T-helper 22 cell (primary cell): ENCODE measurements at regions not wholly inside any gene's neighbourhood (a gene's known extent, or its start where the extent isn't known, plus 50 kb on each side); places are given as distances from the start of the nearest gene placed in this dataset.
"Not testable (repeated sequence)": the region's sequence is repeated elsewhere in the genome, so short reads cannot be mapped to it uniquely, and the experiment has no call there.

Source experiments
- DNase-seq: peaks from one replicate; pipeline ENCODE4 v3.0.0-alpha.2; 2020; ENCODE audit warnings: low read depth

DNA sequence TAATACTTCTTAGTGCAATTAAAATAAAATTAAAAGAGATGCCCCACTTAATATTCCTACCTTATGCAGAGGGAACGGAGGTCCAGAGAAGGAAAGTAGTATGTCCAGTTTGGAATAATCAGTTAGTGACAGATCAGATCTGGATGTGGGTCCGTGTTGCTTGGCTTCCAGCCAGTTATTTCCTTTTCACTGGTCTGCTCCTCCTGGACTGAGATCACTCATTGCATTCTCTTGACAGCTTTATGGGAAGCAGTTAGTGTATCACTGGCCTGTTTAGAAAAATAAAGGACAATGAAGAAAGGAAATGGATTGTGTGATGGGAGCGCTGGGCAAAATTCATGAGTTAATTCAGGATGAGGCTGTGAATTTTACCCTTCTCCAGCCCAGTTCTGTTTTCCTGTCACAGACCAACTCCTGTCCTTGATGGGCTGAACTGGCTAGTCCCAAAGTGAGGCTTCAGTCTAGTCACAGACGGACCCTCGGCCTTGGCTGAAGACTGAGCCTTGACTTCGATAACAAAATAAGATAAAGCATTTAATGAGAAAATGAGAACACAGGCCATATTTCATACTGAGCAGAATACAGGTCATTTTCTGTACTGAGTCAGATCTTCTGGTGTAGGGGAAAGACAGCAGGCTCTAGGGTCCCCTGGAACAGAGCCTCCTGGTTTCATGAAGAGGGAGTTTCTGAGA lies 85.2 kb upstream of the TRABD2B start:
- DNase-seq: no peak

DNA sequence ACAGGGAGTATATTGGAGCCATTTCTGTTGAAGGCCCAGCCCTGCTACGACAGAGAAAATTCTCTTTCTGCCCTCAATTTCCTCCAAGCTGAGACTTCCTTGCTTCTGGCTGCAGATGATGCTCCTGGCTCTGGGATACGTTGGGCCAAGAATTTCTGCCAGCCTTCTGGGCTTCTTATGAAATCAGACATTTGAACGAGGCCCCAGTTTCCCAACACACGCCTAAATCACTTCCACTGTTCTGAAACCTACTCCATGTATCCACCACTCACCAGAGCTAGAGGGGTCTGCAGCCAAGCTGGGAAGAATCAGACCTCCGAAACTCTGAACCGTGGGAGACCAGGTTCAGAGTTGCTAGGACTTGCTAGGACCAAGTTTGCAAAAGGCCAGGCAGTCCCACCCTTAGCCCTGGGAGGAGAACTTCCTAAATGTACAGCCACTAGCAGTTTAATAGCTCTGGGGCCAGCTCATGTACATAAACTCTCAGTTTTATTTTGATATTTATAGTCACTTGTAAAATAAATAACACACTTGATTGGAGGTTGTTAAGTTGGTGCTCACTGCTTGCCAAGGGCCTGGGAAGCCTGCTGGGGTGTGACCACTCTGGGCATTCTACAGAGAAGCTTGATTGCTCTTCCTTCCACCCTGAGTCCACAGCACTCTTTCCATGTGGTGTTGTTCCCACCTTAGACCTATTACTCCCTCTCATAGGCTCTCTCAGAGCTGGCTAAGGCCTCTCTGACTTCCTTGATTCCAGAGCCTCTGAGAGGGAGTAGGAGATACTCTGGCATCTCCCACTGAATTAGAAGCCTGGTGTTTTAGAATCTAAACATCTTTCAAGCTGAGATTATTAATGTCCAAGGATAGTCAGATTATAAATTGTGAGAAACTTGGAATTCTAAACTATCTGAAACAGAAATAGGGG lies 83.4 kb upstream of the TRABD2B start:
- DNase-seq: no peak

DNA sequence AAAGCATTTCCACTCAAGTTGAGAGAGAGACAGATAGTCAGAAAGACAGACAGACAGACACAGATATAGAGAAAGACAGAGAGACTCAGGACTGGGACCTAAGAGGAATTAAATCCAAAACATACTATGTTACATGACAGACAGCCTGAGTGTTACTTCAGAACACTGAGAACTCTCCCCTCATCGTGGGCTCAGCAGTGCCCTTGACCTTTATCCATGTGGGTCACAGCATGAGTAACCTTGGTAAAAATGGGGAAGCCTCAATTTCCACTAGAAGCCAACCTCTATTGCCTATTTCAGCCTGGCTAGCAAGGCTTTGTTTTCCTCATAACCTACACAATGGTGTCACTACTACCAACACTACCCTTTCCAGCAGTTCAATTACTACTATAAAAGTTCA lies 81.9 kb upstream of the TRABD2B start:
- DNase-seq: no peak

- no peak for DNase-seq
Measured at GRCh38 chr1:48077795-48078222, 80.6 kb upstream of the TRABD2B start.

DNA sequence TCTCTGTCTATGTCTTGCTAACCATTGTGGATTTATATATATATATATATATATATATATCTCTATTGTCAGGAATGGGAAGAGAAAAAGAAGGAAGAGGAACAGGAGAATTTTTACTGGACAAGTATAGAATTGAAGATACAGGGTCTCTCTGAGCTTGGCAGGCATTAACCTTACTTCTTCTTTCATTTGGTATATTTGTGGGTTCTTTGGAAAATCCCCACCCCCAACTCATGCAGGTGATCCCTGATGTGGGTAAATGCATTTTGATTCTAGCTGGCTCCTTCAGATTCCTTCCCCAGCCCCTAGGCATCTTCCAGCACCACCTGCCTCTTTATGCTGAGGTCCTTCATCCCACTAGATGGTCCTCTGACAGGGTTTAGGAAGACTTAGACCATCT lies 78.8 kb upstream of the TRABD2B start:
- DNase-seq: no peak

- DNase-seq: no peak
Measured at GRCh38 chr1:48073798-48074530, 76.8 kb upstream of the TRABD2B start.

DNA sequence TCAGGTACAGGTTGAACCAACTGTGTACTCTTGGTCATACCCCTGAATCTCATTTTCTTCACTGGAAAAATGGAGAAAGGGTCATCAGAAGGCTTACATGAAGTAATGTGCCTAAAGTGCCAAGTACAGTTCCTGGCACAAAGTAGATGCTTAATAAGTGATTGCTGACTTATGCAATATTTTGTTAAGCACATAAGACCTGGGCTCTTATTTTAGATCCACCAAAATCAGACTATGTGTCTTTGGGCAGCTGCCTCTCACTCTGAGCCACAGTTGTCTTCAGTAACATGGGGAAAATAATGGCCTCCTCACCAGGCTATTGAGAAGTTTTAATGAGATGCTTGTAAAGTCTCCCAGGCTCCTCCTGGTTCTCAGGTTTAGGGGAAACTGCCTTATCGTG lies 74.3 kb upstream of the TRABD2B start:
- no peak for DNase-seq

DNA sequence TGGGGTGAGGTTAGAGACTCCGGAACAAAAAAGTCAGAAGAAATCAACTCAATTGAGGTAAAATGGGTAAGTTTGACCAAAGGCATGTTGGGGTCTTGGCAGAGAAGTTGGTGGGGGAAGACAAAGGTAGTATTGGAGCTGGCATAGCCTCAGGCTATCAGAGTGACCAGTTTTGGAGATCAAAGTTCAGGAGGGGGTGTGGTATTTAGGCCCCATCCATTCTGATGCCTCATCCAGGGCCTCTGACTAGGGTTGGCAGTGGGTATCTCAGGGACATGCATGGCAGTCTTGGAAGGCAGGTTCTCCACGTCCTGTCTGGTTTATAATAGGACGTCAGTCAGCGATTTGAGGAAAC lies 73.2 kb upstream of the TRABD2B start:
- DNase-seq: no peak

- no peak for DNase-seq
Measured at GRCh38 chr1:48069662-48070395, 72.6 kb upstream of the TRABD2B start.

DNA sequence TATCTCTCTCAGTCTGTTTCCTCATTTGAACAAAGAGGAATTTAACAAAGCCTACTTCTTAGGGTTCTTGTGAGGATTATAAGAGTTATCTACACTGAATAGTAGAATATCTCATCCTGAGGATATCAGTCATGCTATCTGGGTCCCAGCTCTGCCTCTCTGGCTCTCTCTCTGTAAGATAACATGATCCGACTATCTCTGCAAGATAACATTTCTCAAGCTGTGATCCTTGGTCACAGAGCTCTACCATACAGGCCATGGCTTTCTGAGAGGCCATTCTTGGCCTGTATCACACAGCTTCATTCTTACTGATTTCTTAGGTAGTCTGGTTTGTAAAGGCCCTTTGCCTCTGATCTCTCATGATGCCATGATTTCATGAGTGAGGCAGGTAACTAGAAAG lies 71.0 kb upstream of the TRABD2B start:
- DNase-seq: no peak

GRCh38 chr1:48066936-48067335 lies 69.8 kb upstream of the TRABD2B start:
- no peak for DNase-seq

GRCh38 chr1:48064693-48065092 lies 67.5 kb upstream of the TRABD2B start:
- DNase-seq: not testable (repeated sequence)

DNA sequence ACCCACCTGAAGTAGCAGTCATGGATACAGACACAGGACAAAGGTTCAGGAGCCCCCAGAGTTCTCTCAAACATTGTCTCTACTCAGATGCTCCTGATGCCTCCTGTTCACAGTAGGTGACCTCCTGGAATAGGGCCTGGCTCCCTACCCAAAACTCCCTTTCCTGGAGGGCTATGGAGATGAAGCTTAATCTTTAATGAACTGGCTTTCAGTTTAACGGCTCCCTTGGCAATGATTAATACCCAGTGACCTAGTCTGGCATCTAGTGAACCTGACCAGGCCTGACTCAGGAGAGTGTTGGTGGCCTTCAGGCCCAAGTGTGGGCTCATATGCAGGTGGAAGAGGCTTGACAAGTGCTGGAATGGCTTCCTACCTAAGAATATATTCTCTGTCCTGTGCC lies 65.2 kb upstream of the TRABD2B start:
- no peak for DNase-seq

DNA sequence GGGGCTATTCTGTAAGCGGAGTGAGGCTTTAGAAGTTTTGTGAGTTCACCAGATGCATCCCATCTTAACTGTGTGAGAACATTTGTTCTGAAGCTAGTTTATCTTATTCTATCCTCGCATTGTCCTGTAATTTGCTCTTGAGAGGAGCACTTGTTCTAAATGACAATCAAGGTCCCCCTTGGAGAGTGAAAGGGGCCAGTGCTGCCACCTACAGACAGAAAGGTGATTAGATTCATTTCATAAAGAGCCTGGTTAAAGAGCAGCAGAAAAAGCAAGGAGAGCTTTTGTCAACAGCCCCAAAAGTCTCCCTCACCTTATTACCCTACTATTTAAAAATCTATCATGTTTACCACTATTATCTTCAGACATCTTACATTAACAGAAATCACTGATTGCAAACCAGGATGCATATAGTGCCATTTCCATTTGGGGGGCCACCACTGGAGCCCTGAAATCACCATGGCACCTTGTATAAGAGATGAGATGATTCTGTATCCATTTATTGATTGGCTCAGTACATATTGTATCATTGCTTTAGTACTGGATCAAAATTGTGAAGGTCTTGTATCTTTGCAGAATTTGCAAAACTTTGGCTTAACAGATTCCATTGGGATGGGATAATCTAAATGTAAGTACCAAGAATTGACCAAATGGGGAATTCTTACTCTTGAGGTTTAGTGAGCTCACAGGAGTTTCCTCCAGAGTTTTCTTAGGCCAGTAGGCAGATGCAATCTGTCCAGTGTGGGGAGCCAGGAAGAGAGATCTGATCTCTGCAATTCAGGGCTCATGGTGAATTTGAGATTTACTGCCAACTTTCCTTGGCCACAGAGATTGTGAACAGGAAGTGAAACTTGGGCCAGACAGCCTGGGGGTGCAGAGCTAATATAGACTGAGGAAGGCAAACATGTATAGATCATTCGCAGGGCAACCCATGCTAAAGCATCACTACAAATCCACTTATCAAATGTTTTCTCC lies 64.3 kb upstream of the TRABD2B start:
- no peak for DNase-seq

GRCh38 chr1:48059289-48059688 lies 62.1 kb upstream of the TRABD2B start:
- no peak for DNase-seq

DNA sequence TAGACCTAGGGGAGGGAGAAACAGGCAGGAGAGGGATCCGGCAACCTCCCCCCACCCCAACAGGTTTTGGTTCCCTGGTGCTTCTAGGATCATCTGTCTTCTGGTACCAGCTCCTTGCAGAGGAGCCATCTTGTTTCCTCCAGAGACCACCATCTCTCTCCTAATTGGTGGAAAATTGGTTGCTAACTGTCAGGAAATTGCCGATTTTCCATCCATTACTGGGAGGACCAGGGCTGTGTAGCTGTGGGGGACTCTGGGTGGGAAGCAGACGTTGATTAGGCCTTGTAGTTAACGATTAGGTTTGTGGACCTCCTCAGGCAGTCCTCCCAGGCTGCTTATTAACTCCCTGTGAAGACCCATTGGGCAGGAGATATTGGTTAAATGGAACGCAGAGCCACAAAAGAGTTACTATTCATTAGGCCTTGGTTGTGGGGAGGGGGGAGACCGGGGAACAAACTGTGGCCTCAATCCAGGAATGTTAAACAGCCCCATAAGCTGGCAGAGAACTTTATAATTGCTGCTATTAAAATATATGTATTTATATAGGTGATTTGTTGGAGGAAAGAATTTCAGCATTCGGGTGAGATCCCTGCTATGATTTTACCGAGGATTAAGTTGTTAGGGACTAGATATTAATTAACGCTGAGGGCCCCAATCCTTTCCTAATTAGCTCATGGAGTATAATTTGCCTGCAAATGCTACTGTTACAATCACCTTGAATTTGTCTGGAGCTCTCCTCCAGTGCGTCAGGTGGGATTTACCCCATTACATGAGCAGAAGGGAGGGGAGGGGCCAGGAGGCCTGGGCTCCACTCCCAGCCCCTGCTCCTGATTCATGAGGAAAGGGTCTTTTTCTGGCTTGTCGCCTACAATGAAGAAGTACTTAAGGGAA lies 61.2 kb upstream of the TRABD2B start:
- DNase-seq: no peak

GRCh38 chr1:48057249-48057648 lies 60.1 kb upstream of the TRABD2B start:
- DNase-seq: no peak

- DNase-seq: no peak
Measured at GRCh38 chr1:48055876-48056764, 58.9 kb upstream of the TRABD2B start.

DNA sequence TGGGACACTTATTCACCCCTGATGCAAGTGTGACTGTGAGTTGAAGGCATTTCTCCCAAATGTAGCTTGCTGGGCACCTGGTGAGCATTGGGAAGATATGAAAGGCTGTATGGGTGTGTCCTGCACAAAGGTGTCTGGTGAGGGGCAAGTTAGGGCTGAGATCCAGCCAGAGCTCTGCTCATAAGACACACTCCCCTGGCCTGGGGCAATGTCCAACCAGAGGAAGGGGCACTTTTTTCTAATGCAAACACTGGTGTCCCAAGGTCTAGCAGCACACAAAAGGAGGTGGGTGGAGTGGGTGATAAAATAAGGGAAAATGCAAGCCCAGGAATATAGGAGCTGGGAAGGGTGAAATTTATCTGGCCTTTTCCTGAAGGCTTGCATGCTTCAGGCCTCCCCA lies 57.0 kb upstream of the TRABD2B start:
- DNase-seq: no peak
